ENCODE measurements at regions not wholly inside any gene's neighbourhood (a gene's known extent, or its start where the extent isn't known, plus 50 kb on each side); places are given as distances from the start of the nearest gene placed in this dataset.
"Not testable (repeated sequence)": the region's sequence is repeated elsewhere in the genome, so short reads cannot be mapped to it uniquely, and the experiment has no call there.

GRCh38 chr22:16730894-16731293, 94.3 kb downstream of the XKR3 start:
- H3K27ac ChIP-seq (replicated peaks); DNase-seq (ENCODE audit: low read depth in 1 of 2, low spot score in 1 of 2); H3K27me3 ChIP-seq (ENCODE audit: insufficient read depth, poor library complexity, severe bottlenecking); H3K4me3 ChIP-seq (replicated peaks; ENCODE audit: insufficient read depth, low read length): not testable (repeated sequence)

- not testable (repeated sequence) for H3K27me3 ChIP-seq (ENCODE audit: insufficient read depth, poor library complexity, severe bottlenecking); DNase-seq (ENCODE audit: low read depth in 1 of 2, low spot score in 1 of 2); H3K27ac ChIP-seq (replicated peaks); H3K4me3 ChIP-seq (replicated peaks; ENCODE audit: insufficient read depth, low read length)
Measured at GRCh38 chr22:16727491-16727890, 97.7 kb downstream of the XKR3 start.

GRCh38 chr22:16723241-16723640, 102.0 kb downstream of the XKR3 start:
- H3K27me3 ChIP-seq (ENCODE audit: insufficient read depth, poor library complexity, severe bottlenecking); DNase-seq (ENCODE audit: low read depth in 1 of 2, low spot score in 1 of 2); H3K4me3 ChIP-seq (replicated peaks; ENCODE audit: insufficient read depth, low read length): not testable (repeated sequence)
- peak overlapping the region; percentile 78 for H3K27ac ChIP-seq (replicated peaks)

GRCh38 chr22:16722564-16722963, 102.6 kb downstream of the XKR3 start:
- not testable (repeated sequence) for H3K27me3 ChIP-seq (ENCODE audit: insufficient read depth, poor library complexity, severe bottlenecking); H3K4me3 ChIP-seq (replicated peaks; ENCODE audit: insufficient read depth, low read length)
- DNase-seq (ENCODE audit: low read depth in 1 of 2, low spot score in 1 of 2) = peak; percentile 37 to 68
- H3K27ac ChIP-seq (replicated peaks) = peak overlapping the region; percentile 78

- no peak overlapping the region; the same call in 1 of the 2 replicates for H3K4me3 ChIP-seq (replicated peaks; ENCODE audit: insufficient read depth, low read length)
- H3K27me3 ChIP-seq (ENCODE audit: insufficient read depth, poor library complexity, severe bottlenecking) = no peaks in the 10 kb centered on the region
- H3K27ac ChIP-seq (replicated peaks) = peak overlapping the region; percentile 78
- TF ChIP-seq SPI1 (IDR thresholded peaks at IDR 0.05; ENCODE audit: borderline replicate concordance, low read depth) (peak; percentile 58; the same call in 1 of the 2 replicates), REST (IDR thresholded peaks at IDR 0.05; ENCODE audit: insufficient replicate concordance, low read depth) (no peak)
- peak; percentile 30 to 71 for DNase-seq (ENCODE audit: low read depth in 1 of 2, low spot score in 1 of 2)
Measured at GRCh38 chr22:16721961-16722360, 103.2 kb downstream of the XKR3 start.

GRCh38 chr22:16717699-16718558, 107.3 kb downstream of the XKR3 start:
- Histone ChIP-seq H3K27ac (replicated peaks) (no peak overlapping the region), H3K4me3 (replicated peaks; ENCODE audit: insufficient read depth, low read length) (no peak overlapping the region), H3K27me3 (ENCODE audit: insufficient read depth, poor library complexity, severe bottlenecking) (no peaks in the 10 kb centered on the region)
- TF ChIP-seq SPI1 (IDR thresholded peaks at IDR 0.05; ENCODE audit: borderline replicate concordance, low read depth) = no peak
- no peak for TF ChIP-seq CTCF (IDR thresholded peaks at IDR 0.05; ENCODE audit: insufficient read depth, low read length)
- TF ChIP-seq GABPA (IDR thresholded peaks at IDR 0.05; ENCODE audit: low read depth) = no peak
- TF ChIP-seq POLR2AphosphoS5 (IDR thresholded peaks at IDR 0.05; ENCODE audit: low read depth) = no peak
- no peak for TF ChIP-seq REST (IDR thresholded peaks at IDR 0.05; ENCODE audit: insufficient replicate concordance, low read depth)
- DNase-seq (ENCODE audit: low read depth in 1 of 2, low spot score in 1 of 2) = no peak

- H3K27ac ChIP-seq (replicated peaks); DNase-seq (ENCODE audit: low read depth in 1 of 2, low spot score in 1 of 2); H3K27me3 ChIP-seq (ENCODE audit: insufficient read depth, poor library complexity, severe bottlenecking); H3K4me3 ChIP-seq (replicated peaks; ENCODE audit: insufficient read depth, low read length): not testable (repeated sequence)
Measured at GRCh38 chr22:16714568-16714967, 110.6 kb downstream of the XKR3 start.

GRCh38 chr22:16702318-16702870, 109.8 kb upstream of the CCT8L2 start:
- not testable (repeated sequence) for H3K4me3 ChIP-seq (replicated peaks; ENCODE audit: insufficient read depth, low read length); H3K27me3 ChIP-seq (ENCODE audit: insufficient read depth, poor library complexity, severe bottlenecking); H3K27ac ChIP-seq (replicated peaks); DNase-seq (ENCODE audit: low read depth in 1 of 2, low spot score in 1 of 2)

GRCh38 chr22:16700390-16700789, 107.8 kb upstream of the CCT8L2 start:
- not testable (repeated sequence) for H3K4me3 ChIP-seq (replicated peaks; ENCODE audit: insufficient read depth, low read length); H3K27ac ChIP-seq (replicated peaks); DNase-seq (ENCODE audit: low read depth in 1 of 2, low spot score in 1 of 2); H3K27me3 ChIP-seq (ENCODE audit: insufficient read depth, poor library complexity, severe bottlenecking)

All from HL-60 (cell line).